Stimulated activated naive B cell treated with anti-CD40 and anti-IgM and Interleukin-4, amounts not matched to agents 10 μg/mL and 1 μg/mL and 100 μg/mL, for 72 hours (primary cell): ENCODE measurements at regions not wholly inside any gene's neighbourhood (a gene's known extent, or its start where the extent isn't known, plus 50 kb on each side); places are given as distances from the start of the nearest gene placed in this dataset.
A peak's percentile ranks its signal among the peaks of the same experiment; 100 is the strongest.

Experiments
- ATAC-seq, 2 donors: fragments of 150-1000 bp; cut with Tn5 transposase; replicated peaks; 2 replicates each; pipeline ENCODE4 v1.10.0; 2021; ENCODE audit warnings: moderate library complexity in 1 of 2
- DNase-seq: peaks from one replicate; pipeline ENCODE4 v3.0.0; 2021
- H3K27ac Mint-ChIP-seq: one replicate; pipeline ENCODE4 v1.8.0; 2022; ENCODE audit warnings: mild to moderate bottlenecking, mixed read lengths
- H3K27me3 Mint-ChIP-seq, 2 donors: one replicate each; pipeline ENCODE4 v1.8.0; 2022; ENCODE audit warnings: mixed read lengths in 2 of 2
- H3K36me3 Mint-ChIP-seq, 2 donors: one replicate each; pipeline ENCODE4 v1.8.0; 2022; ENCODE audit warnings: mixed read lengths in 2 of 2, mild to moderate bottlenecking in 1 of 2
- H3K4me1 Mint-ChIP-seq, 2 donors: one replicate each; pipeline ENCODE4 v1.8.0; 2022; ENCODE audit warnings: mixed read lengths in 2 of 2, mild to moderate bottlenecking in 1 of 2
- H3K4me3 Mint-ChIP-seq, 2 donors: one replicate each; pipeline ENCODE4 v1.8.0; 2022; ENCODE audit warnings: mild to moderate bottlenecking in 2 of 2, mixed read lengths in 2 of 2, moderate library complexity in 1 of 2
- H3K9me3 Mint-ChIP-seq, 2 donors: one replicate each; pipeline ENCODE4 v1.8.0; 2022; ENCODE audit warnings: mixed read lengths in 2 of 2, mild to moderate bottlenecking in 1 of 2

DNA sequence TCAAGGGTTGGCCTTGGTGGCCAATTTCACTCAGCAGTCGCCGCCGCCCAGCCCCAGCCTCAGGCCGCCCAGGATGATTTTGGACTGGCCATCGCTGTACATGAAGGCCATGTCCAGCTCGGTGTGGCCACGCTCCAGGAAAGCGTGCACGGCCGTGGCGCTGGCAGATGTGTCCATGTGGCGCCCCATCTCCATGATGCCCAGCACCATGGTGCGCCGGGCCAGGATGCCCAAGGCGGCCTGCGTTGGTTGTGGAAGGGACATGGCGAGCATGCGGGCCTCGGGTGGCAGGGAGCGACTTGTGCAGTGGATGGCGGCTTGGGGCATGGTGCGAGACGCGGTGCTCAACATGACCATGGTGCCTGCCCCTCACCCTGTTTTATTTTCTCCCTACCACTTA lies 55.4 kb downstream of the ZCCHC12 start:
- Mint-ChIP-seq H3K4me1 (no peaks in the 10 kb centered on the region), H3K9me3 (peaks cover 0 to 3% of the 10 kb centered on the region in 2 donors), H3K4me3 (no peak overlapping the region), H3K27ac (no peak overlapping the region), H3K27me3 (peaks cover 0 to 2% of the 10 kb centered on the region in 2 donors), H3K36me3 (no peaks in the 10 kb centered on the region)
- ATAC-seq (no peak), DNase-seq (no peak)

DNA sequence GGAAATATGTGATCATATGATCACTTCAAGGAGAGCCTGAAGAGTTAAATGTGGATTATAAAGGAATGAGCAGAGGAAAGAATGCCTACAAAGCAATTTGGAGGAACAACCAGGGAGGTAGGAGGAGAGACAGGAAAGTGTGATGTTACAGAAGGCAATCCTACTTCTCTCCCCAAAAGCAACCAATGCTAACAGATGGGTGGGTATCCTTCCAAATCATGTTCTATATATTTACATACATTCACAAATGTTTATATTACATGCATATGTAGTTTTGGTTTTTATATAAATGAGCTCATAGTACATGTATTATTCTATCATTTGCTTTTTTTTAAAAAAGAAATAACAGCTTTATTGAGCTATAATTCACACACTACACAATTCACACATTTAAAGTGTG lies 56.0 kb downstream of the ZCCHC12 start:
- no peaks in the 10 kb centered on the region for H3K4me1 Mint-ChIP-seq
- peaks cover 0 to 3% of the 10 kb centered on the region in 2 donors for H3K9me3 Mint-ChIP-seq
- no peak overlapping the region for H3K27ac Mint-ChIP-seq
- no peak for DNase-seq
- no peak for ATAC-seq
- H3K27me3 Mint-ChIP-seq: peaks cover 0 to 6% of the 10 kb centered on the region in 2 donors
- H3K4me3 Mint-ChIP-seq: no peak overlapping the region
- H3K36me3 Mint-ChIP-seq: no peaks in the 10 kb centered on the region

DNA sequence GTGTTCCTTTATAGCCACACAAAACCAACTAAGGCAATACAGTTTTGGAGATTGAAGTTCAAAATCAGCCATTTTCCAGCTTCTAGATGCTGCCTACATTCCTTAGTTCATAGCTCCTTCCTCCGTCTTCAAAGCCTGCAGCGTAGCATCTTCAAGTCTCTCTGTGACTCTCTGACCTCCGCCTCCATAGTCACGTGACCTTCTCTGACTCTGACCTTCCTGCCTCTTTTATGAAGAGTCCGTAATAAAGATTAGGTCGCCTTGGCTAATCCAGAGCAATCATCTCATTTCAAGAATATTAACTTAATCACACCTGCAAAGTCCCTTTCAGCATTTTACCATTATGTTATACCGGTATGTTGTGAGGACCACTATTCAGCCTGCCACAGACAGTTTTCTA lies 60.4 kb downstream of the ZCCHC12 start:
- Mint-ChIP-seq H3K9me3 (no peaks in the 10 kb centered on the region), H3K27me3 (peaks cover 13 to 21% of the 10 kb centered on the region in 2 donors), H3K4me3 (no peak overlapping the region), H3K27ac (no peak overlapping the region), H3K4me1 (no peaks in the 10 kb centered on the region), H3K36me3 (no peaks in the 10 kb centered on the region)
- DNase-seq: no peak
- ATAC-seq: no peak

DNA sequence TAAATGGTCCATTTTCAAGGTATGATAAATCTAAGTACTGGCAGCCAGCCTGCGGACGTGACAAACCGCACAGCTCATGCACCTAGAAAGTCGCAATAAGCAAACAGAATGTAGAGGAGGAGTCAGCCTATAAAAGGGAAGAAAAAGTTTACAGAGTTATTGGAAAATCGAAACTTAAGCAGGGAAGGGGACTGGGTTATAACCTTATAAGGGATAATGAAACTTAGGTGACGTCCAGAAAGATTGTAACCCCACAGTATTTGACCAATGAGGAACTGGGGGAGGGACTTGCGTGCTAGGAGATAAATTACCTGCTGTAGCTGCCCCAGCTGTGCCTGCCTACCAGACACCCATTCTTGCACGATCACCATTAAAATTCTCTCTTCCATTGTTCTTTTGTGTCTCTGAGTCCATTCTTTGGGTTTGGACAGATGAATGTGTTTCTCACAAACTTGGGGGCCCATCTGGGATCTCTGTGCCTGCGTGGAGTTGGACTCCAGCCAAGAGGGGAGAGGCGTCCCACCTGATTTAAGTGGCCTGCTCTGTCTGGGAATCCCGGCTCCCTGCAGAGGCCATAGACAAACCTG lies 61.0 kb downstream of the ZCCHC12 start:
- no peak overlapping the region for H3K27ac Mint-ChIP-seq
- ATAC-seq (no peak), DNase-seq (no peak)
- no peaks in the 10 kb centered on the region for H3K9me3 Mint-ChIP-seq
- no peaks in the 10 kb centered on the region for H3K36me3 Mint-ChIP-seq
- H3K4me3 Mint-ChIP-seq: no peak overlapping the region
- H3K4me1 Mint-ChIP-seq: no peaks in the 10 kb centered on the region
- peaks cover 13 to 21% of the 10 kb centered on the region in 2 donors for H3K27me3 Mint-ChIP-seq

DNA sequence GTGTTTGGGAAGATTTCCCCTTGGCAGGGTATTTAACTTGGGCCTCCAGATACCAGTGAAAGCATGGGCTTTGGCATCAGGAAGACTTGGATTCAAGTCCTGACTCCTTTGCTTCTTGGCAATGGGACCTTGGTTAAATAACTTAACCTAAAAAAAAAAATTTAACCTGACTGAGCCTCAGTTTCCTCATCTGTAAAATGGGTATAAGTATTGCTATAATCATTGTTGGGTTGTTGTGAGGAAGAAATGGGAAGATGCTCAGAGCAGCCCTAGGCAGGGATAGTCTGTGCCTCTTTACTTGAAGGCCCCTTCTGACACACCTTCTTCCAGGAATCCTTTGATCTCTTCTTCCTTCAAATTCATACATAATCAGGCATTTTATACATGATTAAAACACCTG lies 70.3 kb downstream of the ZCCHC12 start:
- no peak for ATAC-seq

DNA sequence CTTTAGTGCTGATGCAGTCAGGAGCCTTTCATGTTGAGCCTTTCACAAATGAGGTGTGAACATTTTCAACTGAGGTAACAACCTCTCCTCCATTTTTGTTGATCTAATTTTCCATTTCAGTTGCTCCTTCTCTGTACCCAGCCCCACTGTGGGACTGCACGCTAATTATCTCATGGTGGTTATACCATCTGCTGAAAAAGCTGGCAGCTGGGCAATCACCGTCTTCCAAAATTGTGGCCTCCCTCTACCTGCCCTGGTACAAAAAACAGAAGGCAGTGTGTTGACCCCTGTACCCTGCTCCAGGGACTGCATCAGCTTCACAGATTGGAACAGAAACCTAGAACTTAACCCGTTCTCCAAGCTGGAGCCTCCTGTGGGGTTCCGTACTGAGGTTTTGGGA lies 72.4 kb upstream of the LONRF3 start:
- Mint-ChIP-seq H3K27me3 (peaks cover 0 to 4% of the 10 kb centered on the region in 2 donors), H3K4me3 (no peak overlapping the region), H3K4me1 (peaks cover 22 to 49% of the 10 kb centered on the region in 2 donors), H3K9me3 (peaks cover 2 to 5% of the 10 kb centered on the region in 2 donors), H3K27ac (no peak overlapping the region), H3K36me3 (no peaks in the 10 kb centered on the region)
- DNase-seq: no peak
- ATAC-seq: no peak

More for the DNA sequence above, 70.3 kb downstream of the ZCCHC12 start:
- peaks cover 1 to 12% of the 10 kb centered on the region in 2 donors for H3K9me3 Mint-ChIP-seq
- H3K4me1 Mint-ChIP-seq: peaks cover 0 to under 1% of the 10 kb centered on the region in 2 donors
- peaks cover 0 to 1% of the 10 kb centered on the region in 2 donors for H3K27me3 Mint-ChIP-seq
- no peak for DNase-seq
- H3K27ac Mint-ChIP-seq: no peak overlapping the region
- H3K4me3 Mint-ChIP-seq: no peak overlapping the region
- H3K36me3 Mint-ChIP-seq: no peaks in the 10 kb centered on the region

DNA sequence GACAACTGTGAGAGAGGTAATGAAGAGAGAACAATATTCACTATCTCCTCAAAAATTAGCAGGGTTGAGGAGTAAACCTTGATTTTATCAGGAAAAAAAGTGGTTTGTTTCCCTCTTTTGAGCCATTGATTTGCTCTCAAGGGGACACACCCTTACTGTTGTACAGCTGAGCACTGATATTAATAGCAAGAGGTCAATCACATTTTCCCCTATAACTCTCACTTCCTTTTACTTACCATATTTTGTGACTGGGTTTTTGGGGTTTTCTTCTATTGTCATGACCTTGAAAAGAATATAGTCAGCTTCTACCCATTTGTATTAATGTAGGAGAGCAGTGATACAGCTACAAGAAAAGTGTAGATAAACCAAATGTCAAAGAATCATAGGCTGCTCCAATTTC lies 70.2 kb upstream of the LONRF3 start:
- Mint-ChIP-seq H3K9me3 (peaks cover 2 to 5% of the 10 kb centered on the region in 2 donors), H3K36me3 (no peaks in the 10 kb centered on the region), H3K4me1 (peaks cover 22 to 45% of the 10 kb centered on the region in 2 donors), H3K4me3 (no peak overlapping the region), H3K27me3 (peaks cover 0 to under 1% of the 10 kb centered on the region in 2 donors), H3K27ac (no peak overlapping the region)
- DNase-seq (no peak), ATAC-seq (peak; percentile 98 to 99)

DNA sequence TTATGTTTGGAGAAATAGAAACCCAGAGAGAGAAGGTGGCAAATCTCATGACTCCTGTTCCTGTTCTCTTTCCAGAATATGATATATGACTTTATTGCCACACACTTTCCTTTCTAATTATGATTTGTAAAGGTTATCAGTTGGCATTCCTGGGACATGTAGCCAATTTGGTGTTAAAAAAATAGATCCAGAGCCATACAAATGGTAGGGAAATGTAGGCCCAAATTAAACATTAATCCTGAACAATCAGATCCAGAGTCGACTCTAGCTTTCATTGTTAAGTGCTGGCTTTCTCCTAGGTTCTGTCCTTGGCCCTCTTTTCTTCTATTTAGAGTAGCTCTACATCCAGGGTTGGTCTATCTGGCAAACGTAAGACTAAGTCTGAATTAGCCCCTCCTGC lies 69.8 kb upstream of the LONRF3 start:
- ATAC-seq (peak in 1 of 2 donors; percentile 29), DNase-seq (no peak)
- Mint-ChIP-seq H3K9me3 (peaks cover 2 to 5% of the 10 kb centered on the region in 2 donors), H3K27ac (no peak overlapping the region), H3K4me1 (peaks cover 22 to 43% of the 10 kb centered on the region in 2 donors), H3K36me3 (no peaks in the 10 kb centered on the region), H3K27me3 (no peaks in the 10 kb centered on the region), H3K4me3 (no peak overlapping the region)
